ENCODE measurements at regions not wholly inside any gene's neighbourhood (a gene's known extent, or its start where the extent isn't known, plus 50 kb on each side); places are given as distances from the start of the nearest gene placed in this dataset.
"Not testable (repeated sequence)": the region's sequence is repeated elsewhere in the genome, so short reads cannot be mapped to it uniquely, and the experiment has no call there.

DNA sequence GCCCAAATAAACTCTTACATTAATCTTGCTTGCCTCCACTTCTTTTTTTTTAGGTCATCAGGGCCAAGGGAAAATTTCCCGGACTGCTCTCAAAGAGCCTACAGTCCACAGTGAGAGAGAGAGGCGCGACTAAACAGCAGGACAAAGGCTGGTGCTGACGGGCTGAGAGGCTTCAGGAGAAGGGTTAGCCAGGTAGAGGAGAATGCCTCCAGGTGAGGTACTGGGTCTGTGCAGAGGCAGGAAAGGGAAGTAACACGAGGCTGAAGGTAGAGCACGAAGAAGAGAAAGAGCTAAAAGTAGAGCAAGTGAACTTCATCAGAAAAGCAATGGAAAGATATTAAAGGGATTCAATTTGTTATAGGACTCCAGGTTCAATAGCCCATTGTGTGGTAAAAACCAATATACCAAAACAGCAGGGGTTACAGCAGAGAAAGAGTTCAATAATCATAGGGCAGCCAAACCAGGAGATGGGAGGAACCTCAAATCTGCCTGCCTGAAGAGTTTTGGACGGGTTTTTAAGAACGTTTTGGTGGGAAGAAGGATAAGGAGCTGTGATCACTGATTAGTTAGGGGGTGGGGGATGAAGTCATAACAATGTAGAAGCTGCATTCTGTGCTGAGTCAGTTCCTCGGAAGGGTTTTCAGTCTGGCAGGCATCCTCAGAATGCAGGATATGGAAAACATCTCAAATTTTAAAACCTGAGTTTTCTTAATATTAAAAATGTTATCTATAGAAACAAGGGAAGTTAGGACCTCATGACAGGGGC lies 171.5 kb downstream of the AKR1D1 start:
- DNase-seq (ENCODE audit: low read depth) = peak; percentile 14
- no peak overlapping the region for H3K4me3 ChIP-seq (ENCODE audit: low read depth, low read length)

DNA sequence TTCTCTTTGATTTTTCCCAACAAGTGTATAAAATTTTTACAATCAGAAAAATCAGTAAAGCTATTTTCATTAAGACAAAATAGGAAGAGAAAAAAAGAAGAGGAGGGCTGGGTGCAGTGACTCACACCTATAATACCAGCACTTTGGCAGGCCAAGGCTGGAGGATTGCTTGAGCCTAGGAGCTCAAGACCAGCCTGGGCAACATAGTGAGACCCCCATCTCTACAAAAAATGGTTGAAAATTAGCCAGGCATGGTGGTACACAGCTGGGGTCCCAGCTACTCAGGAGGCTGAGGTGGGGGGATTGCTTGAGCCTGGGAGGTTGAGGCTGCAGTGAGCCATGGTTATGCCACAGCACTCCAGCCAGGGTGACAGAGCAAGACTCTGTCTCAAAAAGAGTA lies 172.3 kb downstream of the AKR1D1 start:
- no peak for DNase-seq (ENCODE audit: low read depth)
- H3K4me3 ChIP-seq (ENCODE audit: low read depth, low read length) = no peak overlapping the region

DNA sequence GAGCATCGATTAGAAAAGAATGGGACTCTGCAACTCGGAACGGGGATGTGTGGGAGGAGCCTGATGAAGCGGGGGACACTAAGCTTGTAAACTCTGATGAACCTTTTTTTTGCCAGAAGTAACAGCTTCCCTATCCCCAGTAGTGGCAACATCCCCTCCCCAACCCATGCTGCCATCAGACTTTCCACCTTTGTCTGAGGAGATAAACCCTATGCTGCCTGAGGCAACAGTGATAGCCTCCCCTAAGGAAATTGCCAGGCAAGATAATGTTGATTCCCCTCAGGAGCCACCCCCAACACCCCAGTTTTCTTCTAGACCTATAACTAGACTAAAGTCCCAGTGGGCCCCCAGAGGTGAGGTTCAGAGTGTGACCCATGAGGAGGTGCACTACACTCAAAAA lies 173.7 kb downstream of the AKR1D1 start:
- no peak for DNase-seq (ENCODE audit: low read depth)
- H3K4me3 ChIP-seq (ENCODE audit: low read depth, low read length) = no peak overlapping the region

DNA sequence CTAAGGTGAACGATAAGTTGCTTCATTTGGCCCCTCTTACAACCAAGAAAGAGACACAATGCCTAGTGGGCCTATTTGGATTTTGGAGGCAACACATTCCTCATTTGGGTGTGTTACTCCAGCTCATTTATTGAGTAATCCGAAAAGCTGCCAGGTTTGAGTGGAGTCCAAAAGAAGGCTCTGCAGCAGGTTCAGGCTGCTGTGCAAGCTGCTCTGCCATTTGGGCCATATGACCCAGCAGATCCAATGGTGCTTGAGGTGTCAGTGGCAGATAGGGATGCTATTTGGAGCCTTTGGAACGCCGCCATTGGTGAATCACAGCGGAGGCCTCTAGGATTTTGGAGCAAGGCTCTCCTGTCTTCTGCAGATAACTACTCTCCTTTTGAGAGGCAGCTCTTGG lies 176.4 kb downstream of the AKR1D1 start:
- DNase-seq (ENCODE audit: low read depth); H3K4me3 ChIP-seq (ENCODE audit: low read depth, low read length): not testable (repeated sequence)

DNA sequence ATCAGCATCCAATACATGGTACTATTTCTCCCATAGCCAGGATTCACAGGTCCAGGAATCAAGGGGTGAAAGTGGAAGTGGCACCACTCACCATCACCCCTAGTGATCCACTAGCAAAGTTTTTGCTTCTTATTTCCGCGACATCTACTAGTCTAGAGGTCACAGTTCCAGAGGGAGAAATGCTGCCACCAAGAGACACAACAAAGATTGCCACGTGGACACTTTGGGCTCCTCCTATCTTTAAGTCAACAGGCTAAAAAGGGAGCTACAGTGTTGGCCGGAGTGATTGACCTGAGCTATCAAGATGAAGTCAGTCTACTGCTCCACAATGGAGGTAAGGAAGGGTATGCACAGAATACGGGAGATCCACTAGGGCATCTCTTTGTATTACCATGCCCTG lies 178.2 kb downstream of the AKR1D1 start:
- no peak for DNase-seq (ENCODE audit: low read depth)
- no peak overlapping the region for H3K4me3 ChIP-seq (ENCODE audit: low read depth, low read length)

DNA sequence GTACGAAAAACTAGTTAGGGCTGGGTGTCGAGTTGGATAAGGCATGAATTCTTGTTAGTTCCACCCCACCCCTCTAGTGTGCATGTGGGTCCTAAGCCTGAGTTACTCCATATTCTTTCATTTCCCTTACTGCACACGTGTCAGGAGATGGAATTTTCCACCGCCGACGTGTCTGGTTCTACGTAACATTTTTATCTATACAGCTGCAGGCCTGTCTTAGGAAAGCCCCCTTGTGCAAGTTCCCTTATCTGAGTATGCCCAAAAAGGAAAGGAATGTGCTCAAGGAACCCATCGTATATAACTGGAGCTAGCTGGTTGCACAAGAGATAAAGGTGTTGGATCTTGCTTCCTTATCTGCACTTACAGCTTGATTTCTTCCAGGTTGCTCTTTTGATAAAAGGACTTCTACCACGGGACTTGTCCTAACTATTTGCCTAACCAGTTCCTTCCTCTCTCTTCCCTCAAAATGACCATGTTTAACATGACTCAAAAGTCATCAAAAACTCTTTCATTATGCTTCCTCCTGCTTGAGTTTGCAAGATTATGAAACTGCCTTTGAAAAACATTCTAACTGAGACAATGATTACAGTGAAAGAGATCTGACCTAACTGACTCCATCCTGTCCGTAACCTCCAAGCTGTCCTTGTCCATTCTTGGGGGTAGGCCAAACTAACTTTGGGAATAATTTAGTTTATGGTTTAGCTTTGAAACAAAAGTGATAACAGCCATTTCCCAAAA lies 181.4 kb downstream of the AKR1D1 start:
- H3K4me3 ChIP-seq (ENCODE audit: low read depth, low read length) = no peak overlapping the region
- DNase-seq (ENCODE audit: low read depth) = no peak

DNA sequence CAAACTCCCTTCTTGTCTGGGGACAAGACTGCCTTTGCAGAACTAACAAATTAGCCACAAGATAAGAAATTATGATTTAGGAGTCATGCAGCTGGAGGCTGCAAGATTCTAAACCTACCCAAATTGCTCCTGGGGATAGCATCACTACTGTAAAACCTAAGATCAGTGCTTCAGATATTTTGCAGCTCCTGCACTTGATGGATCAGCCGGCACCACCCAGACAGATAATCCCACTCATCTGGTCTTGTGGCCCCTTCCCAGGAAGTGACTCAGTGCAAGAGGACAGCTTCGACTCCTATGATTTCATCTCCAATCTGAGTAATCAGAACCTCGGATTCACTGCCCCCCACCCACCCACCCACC lies 181.9 kb downstream of the AKR1D1 start:
- no peak overlapping the region for H3K4me3 ChIP-seq (ENCODE audit: low read depth, low read length)
- no peak for DNase-seq (ENCODE audit: low read depth)

DNA sequence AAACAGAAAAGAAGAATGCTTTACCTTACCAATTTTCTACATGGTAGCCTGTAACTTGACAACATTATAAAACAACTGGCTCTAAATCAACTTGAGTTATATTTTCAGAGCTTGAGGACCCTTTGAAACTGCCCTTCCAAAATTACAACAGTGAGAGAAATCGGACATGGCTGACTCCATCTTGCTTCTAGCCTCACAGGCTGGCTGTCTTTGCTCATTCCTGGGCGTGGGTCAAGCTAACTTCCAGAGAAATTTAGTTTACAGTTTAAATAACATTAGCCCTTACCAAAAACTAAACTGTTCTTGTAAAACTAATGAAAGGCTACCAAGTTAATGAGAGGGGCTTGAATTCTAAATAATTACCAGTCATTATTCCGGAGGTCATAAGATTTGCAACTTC lies 183.4 kb downstream of the AKR1D1 start:
- H3K4me3 ChIP-seq (ENCODE audit: low read depth, low read length) = no peak overlapping the region
- DNase-seq (ENCODE audit: low read depth) = no peak

DNA sequence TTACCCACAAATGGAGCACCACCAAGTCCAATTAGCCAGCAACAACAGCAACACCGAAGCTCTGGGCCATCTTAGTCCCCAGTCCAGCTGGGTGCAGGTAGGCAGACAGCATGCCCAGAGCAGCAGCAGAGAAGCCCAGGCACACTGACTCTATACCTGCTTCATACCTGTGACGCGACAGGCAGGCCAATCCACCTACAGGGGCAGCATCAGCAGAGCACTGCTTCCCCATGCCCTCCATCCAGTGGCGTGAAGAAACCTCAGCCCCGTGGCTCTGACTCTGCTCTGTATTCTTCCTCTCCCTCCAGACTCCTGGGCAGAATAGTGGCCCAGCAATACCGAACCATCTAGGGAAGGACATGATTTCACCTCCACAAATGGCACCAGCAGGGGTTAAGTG lies 191.7 kb downstream of the AKR1D1 start:
- DNase-seq (ENCODE audit: low read depth) = no peak
- no peak overlapping the region for H3K4me3 ChIP-seq (ENCODE audit: low read depth, low read length)

DNA sequence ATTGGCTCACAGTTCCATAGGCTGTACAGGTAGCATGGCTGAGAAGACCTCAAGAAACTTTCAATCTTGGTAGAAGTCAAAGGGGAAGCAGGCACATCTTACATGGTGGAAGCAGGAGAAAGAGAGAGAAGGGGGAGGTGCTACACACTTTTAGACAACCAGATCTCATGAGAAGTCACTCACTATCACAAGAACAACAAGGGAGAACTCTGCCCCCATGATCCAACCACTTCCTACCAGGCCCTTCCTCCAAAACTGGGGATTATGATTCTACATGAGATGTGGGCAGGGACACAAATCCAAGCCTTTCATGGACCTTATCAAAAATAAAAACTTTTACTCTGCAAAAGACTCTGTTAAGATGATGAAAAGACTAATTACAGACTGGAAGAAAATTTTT lies 183.2 kb upstream of the TRIM24 start:
- DNase-seq (ENCODE audit: low read depth) = no peak
- no peak overlapping the region for H3K4me3 ChIP-seq (ENCODE audit: low read depth, low read length)

DNA sequence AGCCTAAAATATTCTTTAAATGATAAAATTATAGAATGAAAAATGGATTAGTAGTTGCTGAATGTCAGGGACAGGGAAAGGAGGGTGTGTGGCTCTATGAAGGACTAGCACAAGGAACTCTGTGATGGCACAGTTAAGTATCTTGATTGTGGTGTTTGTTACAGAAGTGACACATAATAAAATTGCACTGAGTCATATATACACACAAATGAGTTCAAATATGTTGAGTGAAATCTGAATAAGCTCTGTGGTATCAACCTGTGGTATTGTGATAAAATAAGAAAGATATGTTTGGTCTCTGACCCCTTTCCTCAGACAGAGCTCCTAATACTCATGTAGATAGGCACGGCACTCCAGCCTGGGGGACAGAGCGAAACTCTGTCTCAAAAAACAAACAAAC lies 181.5 kb upstream of the TRIM24 start:
- no peak overlapping the region for H3K4me3 ChIP-seq (ENCODE audit: low read depth, low read length)
- no peak for DNase-seq (ENCODE audit: low read depth)

DNA sequence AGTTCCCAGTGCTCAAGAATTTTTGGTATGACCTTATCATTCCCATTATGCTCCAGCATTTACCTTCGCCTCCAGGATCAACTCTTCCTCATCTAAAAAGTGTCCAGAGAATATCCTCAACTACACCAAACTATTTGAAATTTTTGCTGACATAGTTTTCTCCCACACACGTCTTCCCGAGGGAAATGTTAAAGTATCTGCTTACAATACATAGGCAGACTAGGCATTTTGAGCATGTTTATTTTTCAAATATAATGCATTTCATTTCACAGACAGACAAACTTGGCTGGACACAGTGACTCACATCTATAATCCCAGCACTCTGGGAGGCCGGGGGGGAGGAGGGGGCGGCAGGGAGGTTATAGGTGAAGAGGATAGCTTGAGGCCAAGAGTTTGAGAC lies 177.1 kb upstream of the TRIM24 start:
- peak; percentile 22 for DNase-seq (ENCODE audit: low read depth)
- H3K4me3 ChIP-seq (ENCODE audit: low read depth, low read length) = no peak overlapping the region

DNA sequence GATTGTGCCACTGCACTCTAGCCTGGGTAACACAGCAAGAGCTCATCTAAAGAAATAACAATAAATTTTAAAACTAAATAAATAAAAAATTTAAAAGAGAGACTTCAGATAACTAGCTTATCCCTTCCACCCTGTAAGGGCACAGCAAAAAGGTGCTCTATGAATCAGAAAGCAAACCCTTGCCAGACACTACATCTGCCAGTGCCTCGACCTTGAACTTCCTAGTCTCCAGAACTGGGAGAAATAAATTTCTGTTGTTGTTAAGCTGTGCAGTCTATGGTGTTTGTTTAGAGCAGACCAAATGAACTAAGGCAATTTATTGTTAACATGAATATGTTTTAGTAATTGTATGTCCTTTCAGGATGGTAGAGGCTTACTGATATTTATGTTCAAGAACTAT lies 174.9 kb upstream of the TRIM24 start:
- H3K4me3 ChIP-seq (ENCODE audit: low read depth, low read length) = no peak overlapping the region
- DNase-seq (ENCODE audit: low read depth) = no peak

DNA sequence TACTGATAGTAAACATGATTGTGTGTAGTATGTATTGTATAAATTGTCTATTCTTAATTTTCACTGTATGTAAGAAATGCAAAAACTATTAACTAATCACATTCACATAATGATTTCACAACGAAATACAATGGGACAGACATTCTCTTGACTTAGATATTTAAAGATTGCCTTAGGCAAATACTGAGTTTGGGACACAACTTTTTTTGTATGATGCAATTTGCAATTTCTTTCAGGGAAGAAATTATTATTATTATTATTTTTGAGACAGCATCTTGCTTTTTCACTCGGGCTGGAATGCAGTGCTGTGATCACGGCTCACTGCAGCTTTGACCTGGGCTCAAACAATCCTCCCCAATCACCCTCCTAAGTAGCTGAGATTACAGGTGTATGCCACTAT lies 173.2 kb upstream of the TRIM24 start:
- DNase-seq (ENCODE audit: low read depth) = no peak
- H3K4me3 ChIP-seq (ENCODE audit: low read depth, low read length) = no peak overlapping the region

DNA sequence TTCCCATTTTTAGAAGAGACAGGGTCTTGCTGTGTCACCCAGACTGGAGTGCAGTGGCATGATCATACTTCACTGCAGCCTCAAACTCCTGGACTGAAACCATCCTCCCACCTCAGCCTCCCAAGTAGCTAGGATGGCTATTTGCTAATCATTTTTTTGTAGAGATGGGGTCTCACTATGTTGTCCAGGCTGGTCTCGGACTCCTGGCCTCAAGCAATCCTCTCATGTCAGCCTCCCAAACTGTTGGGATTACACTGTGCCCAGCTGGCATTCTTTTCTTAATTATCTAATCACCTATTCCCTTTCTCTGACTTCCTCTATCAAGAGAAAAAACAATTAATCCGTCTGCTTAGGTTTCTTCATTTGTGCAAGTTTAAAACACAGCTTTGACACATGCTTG lies 172.5 kb upstream of the TRIM24 start:
- no peak for DNase-seq (ENCODE audit: low read depth)
- H3K4me3 ChIP-seq (ENCODE audit: low read depth, low read length) = no peak overlapping the region

DNA sequence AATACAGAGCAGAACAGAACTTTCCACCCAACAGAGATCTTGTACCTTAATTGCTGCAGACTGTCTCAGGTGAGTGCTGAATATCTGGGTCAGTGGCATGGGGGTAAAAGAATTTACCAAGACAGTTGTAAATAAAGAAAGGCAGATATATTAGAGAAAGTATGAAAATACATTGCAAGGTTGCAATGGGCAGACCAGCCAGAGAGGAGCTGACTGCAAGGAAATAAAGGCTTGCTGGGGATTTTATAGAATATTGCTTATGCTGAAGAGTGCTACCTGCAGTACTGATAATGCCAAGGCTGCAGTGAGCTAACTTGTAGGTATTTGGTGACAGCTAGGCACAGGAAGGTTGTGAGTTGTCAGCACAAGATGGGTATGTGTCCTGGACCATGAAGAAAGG lies 171.0 kb upstream of the TRIM24 start:
- no peak for DNase-seq (ENCODE audit: low read depth)
- H3K4me3 ChIP-seq (ENCODE audit: low read depth, low read length) = no peak overlapping the region

DNA sequence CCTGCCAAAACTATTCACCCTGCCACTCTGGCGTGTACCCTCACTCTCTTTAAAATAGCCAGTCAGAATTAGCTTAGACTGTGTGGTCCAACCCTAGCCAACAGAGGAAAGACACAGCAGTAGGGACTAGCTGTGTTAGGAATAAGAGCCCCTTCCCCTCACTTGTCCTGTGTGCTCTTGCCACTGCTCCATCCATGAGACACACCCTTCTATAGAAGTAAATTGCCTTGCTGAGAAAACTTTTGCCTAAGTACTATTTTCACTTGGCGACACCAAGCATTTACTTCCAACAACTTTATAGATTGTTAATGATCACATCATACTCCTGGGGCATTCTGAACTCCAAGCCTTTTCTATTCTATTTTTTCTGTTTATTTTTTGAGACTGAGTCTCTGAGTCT lies 170.2 kb upstream of the TRIM24 start:
- no peak for DNase-seq (ENCODE audit: low read depth)
- H3K4me3 ChIP-seq (ENCODE audit: low read depth, low read length) = no peak overlapping the region

DNA sequence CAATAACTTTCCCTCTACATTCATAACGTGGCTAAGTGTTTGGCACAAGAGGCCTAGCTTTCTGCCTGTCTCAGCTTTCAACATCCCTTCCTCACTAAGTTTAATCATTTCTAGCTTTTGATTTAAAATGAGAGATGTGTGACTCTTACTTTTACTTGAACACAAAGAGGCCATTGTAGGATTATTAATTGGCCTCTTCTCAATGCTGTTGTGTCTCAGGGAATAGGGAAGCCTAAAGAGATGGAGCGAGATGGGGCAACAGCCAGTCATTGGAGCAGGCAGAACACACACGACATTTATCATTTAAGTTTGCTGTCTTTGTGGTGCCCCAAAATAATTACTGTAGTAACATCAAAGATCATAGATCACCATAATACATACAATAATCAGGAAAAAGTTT lies 167.1 kb upstream of the TRIM24 start:
- no peak overlapping the region for H3K4me3 ChIP-seq (ENCODE audit: low read depth, low read length)
- no peak for DNase-seq (ENCODE audit: low read depth)

DNA sequence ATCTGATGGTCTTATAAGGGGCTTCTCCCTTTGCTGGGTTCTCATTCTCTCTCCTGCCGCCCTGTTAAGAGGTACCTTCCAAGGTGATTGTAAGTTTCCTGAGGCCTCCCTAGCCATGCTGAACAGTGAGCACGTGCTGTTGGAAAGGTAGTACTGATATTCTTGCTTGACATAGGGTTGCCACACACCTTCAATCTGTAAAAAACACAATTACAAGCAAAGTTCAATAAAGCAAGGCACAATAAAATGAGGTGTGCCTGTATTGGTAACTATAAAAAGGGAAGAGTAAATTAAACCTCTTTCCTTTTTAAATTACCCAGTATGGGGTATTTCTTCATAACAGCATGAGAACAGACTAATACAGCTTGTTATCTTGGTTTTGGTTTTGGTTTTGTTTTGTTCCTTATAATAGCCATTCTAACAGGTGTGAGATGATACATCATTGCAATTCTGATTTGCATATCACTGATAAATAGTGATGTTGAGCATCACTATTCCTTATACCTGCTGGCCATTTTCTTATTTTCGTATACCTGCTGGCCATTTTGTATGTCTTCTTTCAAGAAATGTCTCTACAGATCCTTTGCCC lies 164.9 kb upstream of the TRIM24 start:
- DNase-seq (ENCODE audit: low read depth) = no peak

DNA sequence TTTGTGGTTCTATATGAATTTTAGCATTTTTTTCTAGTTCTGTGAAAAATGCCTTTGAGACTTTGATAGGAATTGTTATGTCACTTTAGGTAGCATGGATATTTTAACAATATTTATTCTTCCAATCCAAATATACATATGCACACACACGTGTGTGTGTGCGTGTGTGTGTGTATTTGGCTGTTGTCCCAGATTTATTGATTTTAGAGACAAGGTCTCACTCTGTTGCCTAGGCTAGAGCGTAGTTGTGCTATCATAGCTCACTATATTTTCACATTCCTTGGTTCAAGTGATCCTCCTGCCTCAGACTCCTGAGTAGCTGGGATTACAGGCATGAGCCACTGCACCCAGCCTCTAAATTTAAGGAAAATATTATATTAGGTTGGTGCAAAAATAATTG lies 162.5 kb upstream of the TRIM24 start:
- no peak for DNase-seq (ENCODE audit: low read depth)
- H3K4me3 ChIP-seq (ENCODE audit: low read depth, low read length) = no peak overlapping the region

More for the DNA sequence above, 164.9 kb upstream of the TRIM24 start:
- H3K4me3 ChIP-seq (ENCODE audit: low read depth, low read length) = no peak overlapping the region

DNA sequence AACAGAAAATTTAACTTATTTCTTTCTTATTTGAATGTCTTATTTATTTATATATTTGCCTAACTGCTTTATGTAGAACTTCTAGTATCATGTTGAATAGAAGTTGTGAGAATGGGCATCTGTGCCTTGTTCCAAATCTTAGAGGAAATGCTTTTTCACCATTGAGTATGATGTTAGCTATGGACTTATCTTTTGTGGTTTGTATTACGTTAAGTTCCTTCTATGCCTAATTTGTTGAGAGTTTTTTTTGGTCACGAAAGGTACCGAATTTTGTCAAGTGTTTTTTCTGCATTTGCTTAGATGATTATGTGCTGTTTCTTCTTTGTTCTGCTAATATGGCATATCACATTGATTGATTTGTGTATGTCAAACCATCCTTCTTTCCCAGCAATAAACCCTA lies 161.0 kb upstream of the TRIM24 start:
- no peak for DNase-seq (ENCODE audit: low read depth)
- H3K4me3 ChIP-seq (ENCODE audit: low read depth, low read length) = no peak overlapping the region

Measured in skeletal muscle cell (primary cell).